ENCODE measurements at regions not wholly inside any gene's neighbourhood (a gene's known extent, or its start where the extent isn't known, plus 50 kb on each side); places are given as distances from the start of the nearest gene placed in this dataset.
A peak's percentile ranks its signal among the peaks of the same experiment; 100 is the strongest.

DNA sequence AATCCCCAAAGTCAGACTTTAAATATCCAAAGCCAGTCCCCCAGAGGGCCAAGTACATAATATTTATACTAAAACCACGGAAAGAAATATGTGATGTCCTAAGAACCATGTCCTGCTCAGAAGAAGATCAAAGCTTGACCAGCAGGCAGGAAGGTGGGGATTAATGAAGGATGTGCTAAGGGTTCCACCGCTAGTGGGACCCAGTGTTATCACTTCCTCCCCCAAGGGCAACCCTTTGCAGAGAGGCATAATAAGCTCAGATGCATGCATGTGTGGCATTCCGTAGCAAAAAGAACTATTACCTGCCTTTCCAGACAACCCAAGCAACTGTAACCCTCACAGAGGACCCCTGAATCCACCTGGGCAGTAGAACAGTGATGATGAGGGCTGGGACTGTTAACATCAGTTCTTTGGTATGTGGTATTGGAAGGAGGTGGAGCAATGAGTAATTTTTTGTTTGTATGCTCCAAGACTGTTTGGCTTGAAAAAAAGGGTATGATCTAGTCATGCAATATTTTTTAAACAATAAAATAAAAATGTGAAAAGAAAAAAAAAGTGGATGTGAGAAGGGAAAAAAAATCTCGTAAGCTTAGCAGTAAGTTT is 71.7 kb upstream of the ETV6 start:
- no peak overlapping the region for H3K27ac Mint-ChIP-seq
- H3K4me1 Mint-ChIP-seq: no peaks in the 10 kb centered on the region
- no peak for TF ChIP-seq CTCF (IDR thresholded peaks at IDR 0.05)
- DNase-seq: no peak
- H3K4me3 Mint-ChIP-seq: no peak overlapping the region
- peaks cover 22% of the 10 kb centered on the region for H3K9me3 Mint-ChIP-seq
- H3K27me3 Mint-ChIP-seq (ENCODE audit: low read depth, poor library complexity): peaks cover 10% of the 10 kb centered on the region
- peaks cover 4% of the 10 kb centered on the region for H3K36me3 Mint-ChIP-seq (ENCODE audit: low read depth)

DNA sequence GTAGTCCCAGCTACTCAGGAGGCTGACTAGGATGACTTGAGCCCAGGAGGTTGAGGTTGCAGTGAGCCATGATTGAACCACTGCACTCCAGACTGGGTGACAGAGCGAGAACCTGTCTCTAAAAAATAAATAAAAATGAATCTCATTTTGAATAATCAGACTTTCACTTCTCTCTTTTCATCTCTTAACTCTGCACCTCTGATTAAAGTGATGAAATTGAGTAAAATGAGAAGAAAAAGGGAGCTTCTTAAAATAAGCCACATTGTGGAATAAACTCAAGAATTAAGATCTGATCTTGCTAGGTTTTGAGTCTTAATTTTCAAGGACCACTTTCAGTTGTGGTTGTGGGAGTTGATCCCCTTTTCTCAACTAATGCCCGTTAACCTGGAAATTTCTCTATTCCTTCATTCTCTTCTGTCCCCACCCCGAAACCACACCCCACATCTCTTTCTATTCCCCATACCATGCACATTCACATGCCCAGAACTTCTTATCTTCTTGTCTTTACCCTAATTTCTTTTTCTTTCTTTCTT is 70.9 kb upstream of the ETV6 start:
- Mint-ChIP-seq H3K4me3 (no peak overlapping the region), H3K4me1 (no peaks in the 10 kb centered on the region), H3K36me3 (ENCODE audit: low read depth) (peaks cover 4% of the 10 kb centered on the region), H3K27ac (no peak overlapping the region), H3K27me3 (ENCODE audit: low read depth, poor library complexity) (peaks cover 11% of the 10 kb centered on the region), H3K9me3 (peaks cover 20% of the 10 kb centered on the region)
- no peak for DNase-seq
- TF ChIP-seq CTCF (IDR thresholded peaks at IDR 0.05): no peak

- Mint-ChIP-seq H3K27ac (no peak overlapping the region), H3K4me1 (no peaks in the 10 kb centered on the region), H3K4me3 (no peak overlapping the region), H3K27me3 (ENCODE audit: low read depth, poor library complexity) (peaks cover 16% of the 10 kb centered on the region), H3K9me3 (peaks cover 5% of the 10 kb centered on the region), H3K36me3 (ENCODE audit: low read depth) (no peaks in the 10 kb centered on the region)
- no peak for TF ChIP-seq CTCF (IDR thresholded peaks at IDR 0.05)
- no peak for DNase-seq
Measured at GRCh38 chr12:11580125-11580751, 69.2 kb upstream of the ETV6 start.

DNA sequence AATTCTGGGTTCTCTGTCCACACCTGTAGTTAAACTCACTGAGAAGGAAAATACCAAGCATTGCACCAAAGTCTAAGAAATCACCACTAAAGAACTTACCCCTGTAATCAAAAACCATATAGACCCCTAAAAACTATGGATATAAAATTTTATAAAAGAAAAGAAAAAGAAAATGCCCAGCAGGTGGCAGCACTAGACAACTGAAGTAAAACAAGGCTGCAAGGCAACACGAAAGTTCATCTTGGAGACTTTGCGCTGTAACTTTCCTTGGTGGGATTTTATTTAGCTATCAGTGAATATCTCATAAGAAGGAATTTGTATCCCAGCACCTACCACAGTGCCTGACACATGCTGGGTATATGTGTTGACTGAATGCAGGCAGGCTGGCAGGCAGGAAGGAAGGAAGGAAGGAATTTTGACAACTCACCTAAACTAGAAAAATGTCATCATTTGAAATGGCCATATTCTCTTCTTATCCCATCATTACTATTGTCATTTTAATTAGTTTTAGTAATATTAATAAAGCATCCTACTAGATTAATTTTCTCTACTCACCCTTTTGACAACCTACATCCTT is 68.2 kb upstream of the ETV6 start:
- H3K27ac Mint-ChIP-seq: no peak overlapping the region
- peaks cover 14% of the 10 kb centered on the region for H3K27me3 Mint-ChIP-seq (ENCODE audit: low read depth, poor library complexity)
- H3K4me1 Mint-ChIP-seq: no peaks in the 10 kb centered on the region
- no peaks in the 10 kb centered on the region for H3K36me3 Mint-ChIP-seq (ENCODE audit: low read depth)
- TF ChIP-seq CTCF (IDR thresholded peaks at IDR 0.05): peak; percentile 59
- no peaks in the 10 kb centered on the region for H3K9me3 Mint-ChIP-seq
- DNase-seq: peak; percentile 71
- no peak overlapping the region for H3K4me3 Mint-ChIP-seq

DNA sequence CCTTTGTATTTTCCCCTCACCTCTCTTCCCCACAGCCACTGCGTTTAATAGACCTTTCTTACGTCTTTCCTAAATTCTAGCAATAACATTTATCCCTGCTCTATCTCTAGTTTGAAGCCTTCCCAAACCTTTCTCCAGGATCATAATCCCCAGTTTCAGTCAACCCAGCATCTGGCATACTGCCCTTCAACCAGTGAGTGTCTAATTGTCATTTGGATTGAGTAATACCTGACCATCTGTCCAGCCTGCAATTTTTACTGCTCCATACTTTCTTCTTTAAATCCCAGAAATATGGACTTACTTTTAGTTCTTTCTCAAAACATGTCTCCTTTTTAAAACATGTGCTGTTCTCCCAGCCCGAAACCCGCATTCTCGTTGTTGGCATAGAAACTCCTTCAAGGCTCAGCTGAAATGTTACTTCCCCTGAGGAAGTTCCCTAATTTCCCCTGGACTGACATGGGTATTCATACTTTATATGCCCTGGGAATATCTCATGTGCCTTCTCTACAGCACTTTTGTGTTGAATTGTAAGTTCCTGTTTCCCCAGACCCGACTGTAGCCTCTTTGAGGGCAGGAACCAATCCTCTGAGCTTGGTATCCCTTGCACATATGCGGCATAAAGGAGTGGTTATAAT is 65.1 kb upstream of the ETV6 start:
- no peak overlapping the region for H3K27ac Mint-ChIP-seq
- no peak overlapping the region for H3K4me3 Mint-ChIP-seq
- no peak for TF ChIP-seq CTCF (IDR thresholded peaks at IDR 0.05)
- no peaks in the 10 kb centered on the region for H3K36me3 Mint-ChIP-seq (ENCODE audit: low read depth)
- no peaks in the 10 kb centered on the region for H3K4me1 Mint-ChIP-seq
- H3K27me3 Mint-ChIP-seq (ENCODE audit: low read depth, poor library complexity): peaks cover 13% of the 10 kb centered on the region
- DNase-seq: no peak
- H3K9me3 Mint-ChIP-seq: no peaks in the 10 kb centered on the region

Measured in nephron progenitor cell (in vitro differentiated cells).